C4-2B (cell line): ENCODE measurements at regions not wholly inside any gene's neighbourhood (a gene's known extent, or its start where the extent isn't known, plus 50 kb on each side); places are given as distances from the start of the nearest gene placed in this dataset.

Experiments used
- CTCF ChIP-seq: fragments of 450-650 bp; conservative IDR thresholded peaks from 2 replicates; pipeline ENCODE4 v1.5.1; 2017; ENCODE audit warnings: mild to moderate bottlenecking
- ZFX ChIP-seq: fragments of 450-650 bp; IDR thresholded peaks from 2 replicates; pipeline ENCODE4 v1.6.1; 2017

DNA sequence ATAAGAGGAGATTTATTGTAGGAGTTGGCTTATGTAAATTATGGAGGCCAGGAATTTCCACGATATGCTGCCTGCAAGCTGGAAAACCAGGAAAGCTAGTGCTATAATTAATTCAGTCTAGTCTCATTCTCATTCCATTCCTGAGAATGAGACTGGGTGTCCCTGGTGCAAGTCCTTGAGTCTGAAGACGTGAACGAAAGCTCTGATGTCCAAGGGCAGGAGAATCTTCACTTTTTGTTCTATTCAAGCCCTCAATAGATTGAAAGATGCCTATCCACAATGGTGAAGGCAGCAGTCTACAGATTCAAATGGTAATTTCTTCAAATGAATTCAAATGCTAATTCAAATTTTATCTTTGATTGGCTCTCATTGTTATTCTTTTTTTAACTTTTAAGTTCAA is 851.1 kb upstream of the MGAT4C start:
- TF ChIP-seq CTCF (no peak), ZFX (no peak)
